Fibroblast of skin of right biceps (primary cell): ENCODE measurements at regions not wholly inside any gene's neighbourhood (a gene's known extent, or its start where the extent isn't known, plus 50 kb on each side); places are given as distances from the start of the nearest gene placed in this dataset.
"Not testable (repeated sequence)": the region's sequence is repeated elsewhere in the genome, so short reads cannot be mapped to it uniquely, and the experiment has no call there.

Experiments
- DNase-seq: peaks from one replicate; pipeline ENCODE4 v3.0.0-alpha.2; 2013

- peak; percentile 12 for DNase-seq
Measured at GRCh38 chr3:21237638-21238037, 513.4 kb downstream of the ZNF385D start.

- DNase-seq: no peak
Measured at GRCh38 chr3:21235491-21235890, 515.5 kb downstream of the ZNF385D start.

- no peak for DNase-seq
Measured at GRCh38 chr3:21234933-21235332, 516.1 kb downstream of the ZNF385D start.

- DNase-seq: no peak
Measured at GRCh38 chr3:21229426-21230135, 521.4 kb downstream of the ZNF385D start.

GRCh38 chr3:21226086-21226485 lies 524.9 kb downstream of the ZNF385D start:
- no peak for DNase-seq

- no peak for DNase-seq
Measured at GRCh38 chr3:21220944-21221343, 530.1 kb downstream of the ZNF385D start.

GRCh38 chr3:21216598-21216997 lies 534.4 kb downstream of the ZNF385D start:
- no peak for DNase-seq

GRCh38 chr3:21204122-21204521 lies 546.9 kb downstream of the ZNF385D start:
- not testable (repeated sequence) for DNase-seq

- no peak for DNase-seq
Measured at GRCh38 chr3:21195203-21195602, 555.8 kb downstream of the ZNF385D start.

GRCh38 chr3:21194036-21194435 lies 557.0 kb downstream of the ZNF385D start:
- DNase-seq: not testable (repeated sequence)

- DNase-seq: no peak
Measured at GRCh38 chr3:21188459-21188858, 562.6 kb downstream of the ZNF385D start.

- DNase-seq: no peak
Measured at GRCh38 chr3:21185816-21186314, 565.1 kb downstream of the ZNF385D start.

- peak; percentile 50 for DNase-seq
Measured at GRCh38 chr3:21174461-21174860, 576.5 kb downstream of the ZNF385D start.

- no peak for DNase-seq
Measured at GRCh38 chr3:21170964-21171363, 580.0 kb downstream of the ZNF385D start.

- DNase-seq: no peak
Measured at GRCh38 chr3:21169948-21170347, 581.1 kb downstream of the ZNF385D start.

GRCh38 chr3:21168471-21168870 lies 582.5 kb downstream of the ZNF385D start:
- no peak for DNase-seq

GRCh38 chr3:21163956-21164355 lies 587.1 kb downstream of the ZNF385D start:
- no peak for DNase-seq

GRCh38 chr3:21159543-21159906 lies 591.5 kb downstream of the ZNF385D start:
- DNase-seq: no peak

GRCh38 chr3:21158861-21159542 lies 592.0 kb downstream of the ZNF385D start:
- DNase-seq: peak; percentile 94

- no peak for DNase-seq
Measured at GRCh38 chr3:21154911-21155310, 596.1 kb downstream of the ZNF385D start.

- DNase-seq: no peak
Measured at GRCh38 chr3:21152555-21152954, 598.5 kb downstream of the ZNF385D start.

- DNase-seq: no peak
Measured at GRCh38 chr3:21142949-21143348, 608.1 kb downstream of the ZNF385D start.

- DNase-seq: no peak
Measured at GRCh38 chr3:21142031-21142430, 609.0 kb downstream of the ZNF385D start.

GRCh38 chr3:21140785-21141184 lies 610.2 kb downstream of the ZNF385D start:
- no peak for DNase-seq

GRCh38 chr3:21138085-21138484 lies 612.9 kb downstream of the ZNF385D start:
- no peak for DNase-seq
